ENCODE measurements at regions not wholly inside any gene's neighbourhood (a gene's known extent, or its start where the extent isn't known, plus 50 kb on each side); places are given as distances from the start of the nearest gene placed in this dataset.

GRCh38 chr7:80403686-80404241 lies 108.1 kb downstream of the GNAT3 start:
- no peak overlapping the region for H3K27ac ChIP-seq (ENCODE audit: low read depth in 1 of 2, low read length in 2 of 2)
- H3K9me3 ChIP-seq (ENCODE audit: control insufficient read depth in 4 of 4, low read length in 3 of 4), result no peaks in the 10 kb centered on the region
- no peak for TF ChIP-seq RAD21 (IDR thresholded peaks at IDR 0.05)
- no peak for TF ChIP-seq YY1 (IDR thresholded peaks at IDR 0.05)
- no peak for TF ChIP-seq EGR1 (IDR thresholded peaks at IDR 0.05; ENCODE audit: low read depth in 2 of 2)
- no peak for TF ChIP-seq RXRA (IDR thresholded peaks at IDR 0.05)
- TF ChIP-seq REST (IDR thresholded peaks at IDR 0.05), result no peak
- TF ChIP-seq FOXA1 (IDR thresholded peaks at IDR 0.05), result no peak
- no peak for TF ChIP-seq JUND (IDR thresholded peaks at IDR 0.05)
- no peak for TF ChIP-seq SP1 (IDR thresholded peaks at IDR 0.05)
- no peak for TF ChIP-seq GABPA (IDR thresholded peaks at IDR 0.05 in 1 of 2, conservative IDR thresholded peaks at IDR 0.05 in 1 of 2)
- no peak for TF ChIP-seq FOXA2 (IDR thresholded peaks at IDR 0.05)
- TF ChIP-seq HNF4A (conservative IDR thresholded peaks at IDR 0.05), result no peak
- TF ChIP-seq ATF3 (IDR thresholded peaks at IDR 0.05), result no peak
- no peak for TF ChIP-seq MAX (IDR thresholded peaks at IDR 0.05)
- TF ChIP-seq CTCF (IDR thresholded peaks at IDR 0.05; ENCODE audit: low read depth, low read length, missing input control), result no peak
- no peak for TF ChIP-seq TAF1 (conservative IDR thresholded peaks at IDR 0.05)
- no peak for DNase-seq (ENCODE audit: low spot score)
- H3K4me3 ChIP-seq (ENCODE audit: low read depth in 1 of 3, low read length in 3 of 3), result no peak overlapping the region
- H3K4me1 ChIP-seq (ENCODE audit: control insufficient read depth in 4 of 4, insufficient read depth in 4 of 4, low read length in 3 of 4), result peaks cover 0 to 2% (median 0%) of the 10 kb centered on the region in 4 donors
- H3K27me3 ChIP-seq (ENCODE audit: control insufficient read depth in 4 of 4, insufficient read depth in 4 of 4, low read length in 3 of 4), result no peaks in the 10 kb centered on the region
- H3K36me3 ChIP-seq (ENCODE audit: control insufficient read depth in 4 of 4, insufficient read depth in 3 of 4, low read depth in 1 of 4, low read length in 3 of 4), result no peaks in the 10 kb centered on the region
- H3K9ac ChIP-seq (ENCODE audit: low read depth in 1 of 2, low read length in 2 of 2), result no peak overlapping the region
- WGBS, result 58% methylated on average over 1 of the region's 1 CpG

- peaks cover 0 to 2% (median 0%) of the 10 kb centered on the region in 4 donors for H3K4me1 ChIP-seq (ENCODE audit: control insufficient read depth in 4 of 4, insufficient read depth in 4 of 4, low read length in 3 of 4)
- H3K9ac ChIP-seq (ENCODE audit: low read depth in 1 of 2, low read length in 2 of 2), result no peak overlapping the region
- no peak overlapping the region for H3K27ac ChIP-seq (ENCODE audit: low read depth in 1 of 2, low read length in 2 of 2)
- DNase-seq (ENCODE audit: low spot score), result no peak
- 33% methylated on average over 1 of the region's 1 CpG for WGBS
- TF ChIP-seq JUND (IDR thresholded peaks at IDR 0.05) (no peak), CTCF (IDR thresholded peaks at IDR 0.05; ENCODE audit: low read depth, low read length, missing input control) (no peak), HNF4A (conservative IDR thresholded peaks at IDR 0.05) (peak; percentile 35 to 64), TAF1 (conservative IDR thresholded peaks at IDR 0.05) (no peak)
- no peak overlapping the region for H3K4me3 ChIP-seq (ENCODE audit: low read depth in 1 of 3, low read length in 3 of 3)
- H3K9me3 ChIP-seq (ENCODE audit: control insufficient read depth in 4 of 4, low read length in 3 of 4), result no peaks in the 10 kb centered on the region
- H3K27me3 ChIP-seq (ENCODE audit: control insufficient read depth in 4 of 4, insufficient read depth in 4 of 4, low read length in 3 of 4), result no peaks in the 10 kb centered on the region
- no peaks in the 10 kb centered on the region for H3K36me3 ChIP-seq (ENCODE audit: control insufficient read depth in 4 of 4, insufficient read depth in 3 of 4, low read depth in 1 of 4, low read length in 3 of 4)
Observed at GRCh38 chr7:80401708-80402107, 110.2 kb downstream of the GNAT3 start.

Measured in liver (tissue), 8 donors.